Astrocyte (in vitro differentiated cells and primary cell): ENCODE measurements at regions not wholly inside any gene's neighbourhood (a gene's known extent, or its start where the extent isn't known, plus 50 kb on each side); places are given as distances from the start of the nearest gene placed in this dataset.

Source experiments
- EZH2 ChIP-seq: IDR thresholded peaks from 2 replicates; pipeline ENCODE4 v1.6.1; 2012; ENCODE audit warnings: mild to moderate bottlenecking, low read length, inconsistent platforms; ENCODE audit not compliant: insufficient read depth
- TF ChIP-seq, protein P1 (sequence below): IDR thresholded peaks from 2 replicates; pipeline ENCODE4 v1.5.1; 2011; ENCODE audit warnings: low read depth, mild to moderate bottlenecking, inconsistent platforms, low read length, moderate library complexity; ENCODE audit not compliant: insufficient read depth

DNA sequence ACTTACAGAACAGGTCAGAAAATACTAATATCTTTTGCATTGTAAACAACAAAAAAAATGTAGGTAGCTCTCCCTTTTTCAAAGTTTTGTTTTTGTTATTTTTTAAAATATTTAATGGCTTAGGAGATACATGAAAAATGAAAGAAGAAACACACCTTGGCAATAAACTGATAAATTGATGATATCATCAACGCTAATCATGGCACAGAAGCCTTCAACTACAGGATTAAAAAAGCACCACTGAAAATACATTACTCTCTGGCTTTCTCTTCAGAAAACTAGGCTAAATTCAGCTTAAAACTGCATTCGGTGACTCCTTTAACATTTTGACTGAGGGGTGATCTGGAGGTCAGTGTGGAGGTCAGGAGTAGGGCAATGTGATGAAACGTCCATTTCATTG is 1018.8 kb upstream of the FANCL start:
- TF ChIP-seq, protein P1, sequence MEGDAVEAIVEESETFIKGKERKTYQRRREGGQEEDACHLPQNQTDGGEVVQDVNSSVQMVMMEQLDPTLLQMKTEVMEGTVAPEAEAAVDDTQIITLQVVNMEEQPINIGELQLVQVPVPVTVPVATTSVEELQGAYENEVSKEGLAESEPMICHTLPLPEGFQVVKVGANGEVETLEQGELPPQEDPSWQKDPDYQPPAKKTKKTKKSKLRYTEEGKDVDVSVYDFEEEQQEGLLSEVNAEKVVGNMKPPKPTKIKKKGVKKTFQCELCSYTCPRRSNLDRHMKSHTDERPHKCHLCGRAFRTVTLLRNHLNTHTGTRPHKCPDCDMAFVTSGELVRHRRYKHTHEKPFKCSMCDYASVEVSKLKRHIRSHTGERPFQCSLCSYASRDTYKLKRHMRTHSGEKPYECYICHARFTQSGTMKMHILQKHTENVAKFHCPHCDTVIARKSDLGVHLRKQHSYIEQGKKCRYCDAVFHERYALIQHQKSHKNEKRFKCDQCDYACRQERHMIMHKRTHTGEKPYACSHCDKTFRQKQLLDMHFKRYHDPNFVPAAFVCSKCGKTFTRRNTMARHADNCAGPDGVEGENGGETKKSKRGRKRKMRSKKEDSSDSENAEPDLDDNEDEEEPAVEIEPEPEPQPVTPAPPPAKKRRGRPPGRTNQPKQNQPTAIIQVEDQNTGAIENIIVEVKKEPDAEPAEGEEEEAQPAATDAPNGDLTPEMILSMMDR, result no peak
- TF ChIP-seq EZH2, result no peak
